ENCODE measurements at regions not wholly inside any gene's neighbourhood (a gene's known extent, or its start where the extent isn't known, plus 50 kb on each side); places are given as distances from the start of the nearest gene placed in this dataset.

DNA sequence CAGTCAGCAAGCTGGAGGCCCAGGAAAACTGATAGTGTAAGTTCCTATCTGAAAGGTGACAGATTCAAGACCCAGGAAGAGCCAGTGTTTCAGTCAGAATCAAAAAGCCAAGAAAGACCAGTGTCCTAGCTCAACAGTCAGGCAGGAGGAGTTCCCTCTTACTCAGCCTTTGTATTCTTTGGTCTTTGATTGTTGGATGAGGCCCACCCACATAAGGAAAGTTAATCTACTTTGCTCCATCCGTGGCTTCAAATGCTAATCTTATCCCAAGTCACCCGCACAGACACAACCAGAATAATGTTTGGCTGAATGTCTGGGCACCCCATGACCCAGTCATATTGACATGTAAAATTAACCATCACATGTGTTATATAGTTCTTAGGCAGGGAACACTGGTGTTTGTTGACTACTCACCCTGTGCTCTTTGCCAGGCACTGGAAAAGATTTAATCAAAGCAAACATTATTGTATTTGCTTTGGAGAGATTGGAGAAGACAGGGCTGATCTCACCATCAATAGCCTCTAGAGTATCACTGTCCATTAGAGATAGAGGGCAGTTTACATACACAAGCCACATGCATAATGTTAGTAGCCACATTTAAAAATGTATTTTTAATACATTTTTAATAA lies 96.3 kb upstream of the KCNN2 start:
- no peaks in the 10 kb centered on the region for H3K9me3 ChIP-seq
- no peaks in the 10 kb centered on the region for H3K4me1 ChIP-seq (ENCODE audit: insufficient read depth)
- H3K4me3 ChIP-seq, result no peak overlapping the region
- intact Hi-C loops (cut with DNase I), result no loop called here
- H3K27ac ChIP-seq, result no peak overlapping the region
- WGBS, 3 donors, result 44 to 54% (median 54%) methylated on average over 2 of the region's 2 CpGs
- no peaks in the 10 kb centered on the region for H3K27me3 ChIP-seq
- TF ChIP-seq POLR2A (IDR thresholded peaks at IDR 0.05) (no peak), EP300 (IDR thresholded peaks at IDR 0.05) (no peak)
- TF ChIP-seq, protein P1, sequence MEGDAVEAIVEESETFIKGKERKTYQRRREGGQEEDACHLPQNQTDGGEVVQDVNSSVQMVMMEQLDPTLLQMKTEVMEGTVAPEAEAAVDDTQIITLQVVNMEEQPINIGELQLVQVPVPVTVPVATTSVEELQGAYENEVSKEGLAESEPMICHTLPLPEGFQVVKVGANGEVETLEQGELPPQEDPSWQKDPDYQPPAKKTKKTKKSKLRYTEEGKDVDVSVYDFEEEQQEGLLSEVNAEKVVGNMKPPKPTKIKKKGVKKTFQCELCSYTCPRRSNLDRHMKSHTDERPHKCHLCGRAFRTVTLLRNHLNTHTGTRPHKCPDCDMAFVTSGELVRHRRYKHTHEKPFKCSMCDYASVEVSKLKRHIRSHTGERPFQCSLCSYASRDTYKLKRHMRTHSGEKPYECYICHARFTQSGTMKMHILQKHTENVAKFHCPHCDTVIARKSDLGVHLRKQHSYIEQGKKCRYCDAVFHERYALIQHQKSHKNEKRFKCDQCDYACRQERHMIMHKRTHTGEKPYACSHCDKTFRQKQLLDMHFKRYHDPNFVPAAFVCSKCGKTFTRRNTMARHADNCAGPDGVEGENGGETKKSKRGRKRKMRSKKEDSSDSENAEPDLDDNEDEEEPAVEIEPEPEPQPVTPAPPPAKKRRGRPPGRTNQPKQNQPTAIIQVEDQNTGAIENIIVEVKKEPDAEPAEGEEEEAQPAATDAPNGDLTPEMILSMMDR (IDR thresholded peaks at IDR 0.05), result no peak
- no peak for DNase-seq
- H3K36me3 ChIP-seq, result no peaks in the 10 kb centered on the region

DNA sequence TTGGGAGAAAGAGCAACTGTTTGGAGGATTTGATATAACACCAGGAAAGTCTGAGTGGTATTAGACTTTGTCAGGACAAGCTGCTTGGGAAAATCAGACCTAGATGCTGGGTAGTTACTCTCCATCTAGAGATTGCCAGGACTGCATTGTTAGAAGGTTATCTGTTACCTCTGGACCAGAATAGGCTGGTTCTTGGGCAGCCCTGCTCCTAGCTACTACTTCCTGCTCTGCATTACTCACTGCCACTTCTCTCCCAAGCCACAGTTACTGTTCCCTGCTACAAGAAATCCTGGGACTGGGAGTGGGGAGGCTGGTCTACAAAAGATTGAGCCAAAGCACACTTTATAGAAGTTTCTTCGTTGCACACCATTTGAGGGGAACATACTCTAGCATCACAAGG lies 95.5 kb upstream of the KCNN2 start:
- intact Hi-C loops (cut with DNase I), result no loop called here
- 93 to 100% (median 97%) methylated on average over 1 of the region's 1 CpG for WGBS, 3 donors
- Histone ChIP-seq H3K27me3 (no peaks in the 10 kb centered on the region), H3K9me3 (no peaks in the 10 kb centered on the region), H3K4me1 (ENCODE audit: insufficient read depth) (no peaks in the 10 kb centered on the region), H3K36me3 (no peaks in the 10 kb centered on the region), H3K4me3 (no peak overlapping the region), H3K27ac (no peak overlapping the region)
- TF ChIP-seq EP300 (IDR thresholded peaks at IDR 0.05), result no peak
- no peak for TF ChIP-seq POLR2A (IDR thresholded peaks at IDR 0.05)
- TF ChIP-seq, protein P1 (IDR thresholded peaks at IDR 0.05), result no peak
- no peak for DNase-seq

DNA sequence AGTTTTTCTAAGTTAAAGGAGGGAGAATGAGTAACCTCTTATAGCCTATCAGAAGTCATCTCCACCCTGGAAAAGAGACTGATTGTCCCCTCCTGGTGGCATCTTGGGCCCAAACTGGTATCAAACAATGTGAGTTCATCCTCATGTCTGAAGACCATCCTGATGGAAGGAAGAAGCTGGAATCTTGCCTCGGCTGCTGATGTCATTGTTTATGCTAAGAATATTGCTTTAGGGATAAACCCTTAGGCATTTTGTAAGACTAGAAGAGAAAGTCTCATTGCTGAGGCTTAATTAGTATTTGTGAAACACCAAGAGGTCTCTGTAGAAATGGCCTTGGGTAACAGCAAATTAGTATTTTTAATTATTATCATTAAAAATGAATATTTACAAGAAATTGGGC lies 65.7 kb upstream of the KCNN2 start:
- no peaks in the 10 kb centered on the region for H3K27me3 ChIP-seq
- DNase-seq, result no peak
- no peak for TF ChIP-seq EP300 (IDR thresholded peaks at IDR 0.05)
- no peak for TF ChIP-seq POLR2A (IDR thresholded peaks at IDR 0.05)
- no peaks in the 10 kb centered on the region for H3K36me3 ChIP-seq
- H3K27ac ChIP-seq, result no peak overlapping the region
- no peaks in the 10 kb centered on the region for H3K9me3 ChIP-seq
- H3K4me3 ChIP-seq, result no peak overlapping the region
- intact Hi-C loops (cut with DNase I), result no loop called here
- WGBS, 3 donors, result 41 to 79% (median 46%) methylated on average over 1 of the region's 1 CpG
- H3K4me1 ChIP-seq (ENCODE audit: insufficient read depth), result no peaks in the 10 kb centered on the region

DNA sequence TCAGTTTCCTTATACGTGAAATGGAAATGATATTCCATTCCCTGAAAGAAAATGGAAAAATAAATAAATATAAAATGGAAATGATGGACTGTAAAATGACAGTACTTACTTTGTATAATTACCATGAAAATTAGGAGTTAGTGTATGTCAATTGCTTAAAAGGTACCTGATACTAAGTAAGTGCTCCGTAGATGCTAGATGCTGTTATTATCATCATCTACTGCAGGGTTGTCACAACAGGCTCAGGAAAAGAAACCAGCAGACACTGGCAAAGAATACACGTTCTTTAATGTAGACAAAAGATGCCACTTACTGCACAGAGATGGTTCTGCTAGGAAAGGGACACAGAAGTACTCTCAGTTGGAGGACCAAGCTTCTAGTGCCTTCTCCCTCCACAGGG lies 64.0 kb upstream of the KCNN2 start:
- Histone ChIP-seq H3K4me1 (ENCODE audit: insufficient read depth) (no peaks in the 10 kb centered on the region), H3K27me3 (no peaks in the 10 kb centered on the region), H3K36me3 (no peaks in the 10 kb centered on the region), H3K9me3 (no peaks in the 10 kb centered on the region), H3K4me3 (no peak overlapping the region), H3K27ac (no peak overlapping the region)
- intact Hi-C loops (cut with DNase I), result no loop called here
- 67 to 83% (median 81%) methylated on average over 3 of the region's 3 CpGs for WGBS, 3 donors
- no peak for DNase-seq
- TF ChIP-seq EP300 (IDR thresholded peaks at IDR 0.05) (no peak), POLR2A (IDR thresholded peaks at IDR 0.05) (no peak)
- TF ChIP-seq, protein P1 (IDR thresholded peaks at IDR 0.05), result no peak

DNA sequence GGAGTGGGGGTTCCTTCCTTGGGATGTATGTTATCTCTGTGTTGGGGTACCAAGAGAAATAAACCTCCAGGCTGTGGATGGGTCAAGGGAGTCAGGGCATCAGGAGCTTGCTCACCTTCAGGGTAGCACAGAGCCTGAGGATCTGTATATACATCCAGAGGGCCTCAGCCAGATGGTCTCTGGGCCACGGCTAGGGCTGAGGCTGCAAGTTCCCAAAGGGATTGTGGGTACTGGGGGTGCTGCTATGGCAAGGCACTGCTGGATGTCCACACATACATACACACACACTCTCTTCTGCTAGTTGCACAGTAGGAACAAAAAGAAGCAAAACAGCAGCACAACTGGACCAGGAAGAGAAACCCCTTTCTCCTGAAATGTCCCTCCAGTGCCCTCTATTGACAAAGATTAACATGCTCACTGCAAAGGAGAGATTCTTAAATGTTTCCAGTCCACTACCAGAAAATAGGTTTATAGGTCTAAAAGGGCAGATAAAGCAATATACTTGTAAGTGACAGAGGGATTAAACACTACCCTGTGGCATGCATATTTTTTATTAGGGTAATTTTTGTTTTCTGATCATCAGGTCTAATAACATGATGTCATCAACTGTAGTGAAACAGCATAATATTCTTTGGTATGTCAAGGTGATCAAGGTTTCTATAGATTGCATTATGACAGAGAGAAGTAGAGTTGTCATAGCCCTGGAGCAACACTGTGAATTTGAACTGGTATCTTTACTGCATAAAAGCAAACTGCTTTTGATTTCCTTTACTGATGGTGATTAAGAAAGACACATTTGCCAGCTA lies 56.3 kb upstream of the KCNN2 start:
- TF ChIP-seq POLR2A (IDR thresholded peaks at IDR 0.05) (no peak), EP300 (IDR thresholded peaks at IDR 0.05) (no peak)
- TF ChIP-seq, protein P1 (IDR thresholded peaks at IDR 0.05), result no peak
- no peaks in the 10 kb centered on the region for H3K27me3 ChIP-seq
- 87 to 100% (median 100%) methylated on average over 1 of the region's 1 CpG for WGBS, 3 donors
- DNase-seq, result no peak
- H3K4me3 ChIP-seq, result no peak overlapping the region
- no peak overlapping the region for H3K27ac ChIP-seq
- intact Hi-C loops (cut with DNase I), result no loop called here
- H3K9me3 ChIP-seq, result no peaks in the 10 kb centered on the region
- no peaks in the 10 kb centered on the region for H3K4me1 ChIP-seq (ENCODE audit: insufficient read depth)
- H3K36me3 ChIP-seq, result no peaks in the 10 kb centered on the region

All from ovary (tissue), 7 donors.